OCI-LY7 (cell line): ENCODE measurements at regions not wholly inside any gene's neighbourhood (a gene's known extent, or its start where the extent isn't known, plus 50 kb on each side); places are given as distances from the start of the nearest gene placed in this dataset.

Source experiments
- BruUV-seq: library from RNA; stranded (reverse); fragments of 400-500 nt; replicated peaks from 2 replicates; lab custom pipeline; 2021; lab: Mats Ljungman, UMichigan
- CTCF ChIA-PET: fragments of 300-600 bp; sonication (Branson Sonifier 250); formaldehyde crosslinking; loops from one replicate; lab custom pipeline; 2022; ENCODE audit warnings: antibody characterized with exemption; ENCODE audit not compliant: unreplicated experiment; lab: Charles Lee
- POLR2A ChIA-PET: fragments of 300-600 bp; sonication (Branson Sonifier 250); formaldehyde crosslinking; loops from one replicate; lab custom pipeline; 2022; ENCODE audit warnings: antibody characterized with exemption; lab: Charles Lee
- DNase-seq: peaks from one replicate; pipeline ENCODE4 v3.0.0-alpha.2; 2015; ENCODE audit warnings: low spot score
- H2AFZ ChIP-seq: fragments of 200-600 bp; sonication (generic), shearing (Covaris generic); 2 replicates; pipeline ENCODE4 v1.6.1; 2014; ENCODE audit warnings: mild to moderate bottlenecking, antibody characterized with exemption, low read length, moderate library complexity
- H3K27ac ChIP-seq: fragments of 200-600 bp; sonication (generic); 2 replicates; pipeline ENCODE4 v1.5.1; 2014; ENCODE audit warnings: mixed run types, low read depth, mild to moderate bottlenecking, moderate library complexity, low read length, inconsistent platforms; ENCODE audit not compliant: poor library complexity, severe bottlenecking
- H3K36me3 ChIP-seq: fragments of 200-600 bp; sonication (generic); 2 replicates; pipeline ENCODE4 v1.6.1; 2014; ENCODE audit warnings: mild to moderate bottlenecking, antibody characterized with exemption, low read length, moderate library complexity, mixed read lengths; ENCODE audit not compliant: insufficient read depth
- H3K4me1 ChIP-seq: fragments of 200-600 bp; sonication (generic); 2 replicates; pipeline ENCODE4 v1.5.1; 2014; ENCODE audit warnings: mild to moderate bottlenecking, low read length; ENCODE audit not compliant: insufficient read depth, poor library complexity, severe bottlenecking
- H3K4me2 ChIP-seq: fragments of 200-600 bp; sonication (generic); 2 replicates; pipeline ENCODE4 v1.6.1; 2014; ENCODE audit warnings: mild to moderate bottlenecking, low read length
- H3K4me3 ChIP-seq: fragments of 200-600 bp; sonication (generic); 2 replicates; pipeline ENCODE4 v1.5.1; 2014; ENCODE audit warnings: mild to moderate bottlenecking, low read depth, low read length; ENCODE audit not compliant: poor library complexity, severe bottlenecking
- H3K79me2 ChIP-seq: fragments of 200-600 bp; sonication (generic); 2 replicates; pipeline ENCODE4 v1.6.1; 2016; ENCODE audit warnings: low read depth, mild to moderate bottlenecking, low read length, moderate library complexity, mixed read lengths; ENCODE audit not compliant: insufficient read depth
- H3K9me2 ChIP-seq: fragments of 200-600 bp; sonication (generic); 2 replicates; pipeline ENCODE4 v1.6.1; 2016; ENCODE audit warnings: mild to moderate bottlenecking, low read length, mixed read lengths; ENCODE audit not compliant: insufficient read depth
- H3K9me3 ChIP-seq: fragments of 200-600 bp; sonication (generic); 2 replicates; pipeline ENCODE4 v1.6.1; 2014; ENCODE audit warnings: mild to moderate bottlenecking, mixed run types, low read length, mixed read lengths
- H4K20me1 ChIP-seq: fragments of 200-600 bp; sonication (generic); 2 replicates; pipeline ENCODE4 v1.6.1; 2014; ENCODE audit warnings: mild to moderate bottlenecking, antibody characterized with exemption, low read length, moderate library complexity, mixed read lengths; ENCODE audit not compliant: insufficient read depth
- EZH2phosphoT487 ChIP-seq: fragments of 200-600 bp; sonication (generic); IDR thresholded peaks from 2 replicates; pipeline ENCODE4 v1.6.1; 2018; ENCODE audit warnings: low read depth, borderline replicate concordance, mild to moderate bottlenecking, mixed run types, antibody characterized with exemption, low read length, moderate library complexity, mixed read lengths
- intact Hi-C: fragments of 100-400 bp; cut with micrococcal nuclease; formaldehyde crosslinking; loops from one replicate; pipeline ENCODE4 v1.10.0; 2022; ENCODE audit not compliant: unreplicated experiment
- TF ChIP-seq, protein P1 (sequence below): fragments of 200-600 bp; sonication (generic); conservative IDR thresholded peaks from 2 replicates; pipeline ENCODE4 v1.5.1; 2014; ENCODE audit warnings: mild to moderate bottlenecking, antibody characterized with exemption, low read length, moderate library complexity, mixed read lengths

DNA sequence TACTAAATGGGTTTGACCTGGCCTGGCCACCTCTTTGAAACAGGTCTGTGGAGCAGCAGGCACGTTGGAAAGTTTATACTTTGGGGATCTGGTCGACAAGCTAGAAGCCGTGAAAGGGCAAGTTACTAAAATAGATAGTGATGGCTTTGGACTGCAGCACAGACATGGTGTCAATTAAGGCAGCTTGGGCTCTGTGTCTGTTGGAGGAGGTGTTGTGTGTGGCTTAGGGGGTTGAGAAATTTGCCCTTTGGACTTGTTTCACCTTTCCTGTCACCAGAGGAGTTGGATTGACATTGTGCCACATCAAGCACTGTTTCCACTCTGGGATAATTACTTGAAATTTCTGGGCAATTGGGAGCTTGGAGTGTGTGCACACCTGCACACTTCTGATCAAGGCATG lies 251.8 kb upstream of the MKI67 start:
- no peak for DNase-seq
- Histone ChIP-seq H2AFZ (no peak overlapping the region), H3K27ac (no peak overlapping the region), H4K20me1 (no peaks in the 10 kb centered on the region), H3K4me1 (no peaks in the 10 kb centered on the region), H3K4me2 (no peak overlapping the region), H3K4me3 (no peak overlapping the region), H3K79me2 (no peaks in the 10 kb centered on the region), H3K9me2 (no peaks in the 10 kb centered on the region), H3K9me3 (no peaks in the 10 kb centered on the region), H3K36me3 (no peaks in the 10 kb centered on the region)
- intact Hi-C loops = no loop called here
- no peak for TF ChIP-seq EZH2phosphoT487
- TF ChIP-seq, protein P1, sequence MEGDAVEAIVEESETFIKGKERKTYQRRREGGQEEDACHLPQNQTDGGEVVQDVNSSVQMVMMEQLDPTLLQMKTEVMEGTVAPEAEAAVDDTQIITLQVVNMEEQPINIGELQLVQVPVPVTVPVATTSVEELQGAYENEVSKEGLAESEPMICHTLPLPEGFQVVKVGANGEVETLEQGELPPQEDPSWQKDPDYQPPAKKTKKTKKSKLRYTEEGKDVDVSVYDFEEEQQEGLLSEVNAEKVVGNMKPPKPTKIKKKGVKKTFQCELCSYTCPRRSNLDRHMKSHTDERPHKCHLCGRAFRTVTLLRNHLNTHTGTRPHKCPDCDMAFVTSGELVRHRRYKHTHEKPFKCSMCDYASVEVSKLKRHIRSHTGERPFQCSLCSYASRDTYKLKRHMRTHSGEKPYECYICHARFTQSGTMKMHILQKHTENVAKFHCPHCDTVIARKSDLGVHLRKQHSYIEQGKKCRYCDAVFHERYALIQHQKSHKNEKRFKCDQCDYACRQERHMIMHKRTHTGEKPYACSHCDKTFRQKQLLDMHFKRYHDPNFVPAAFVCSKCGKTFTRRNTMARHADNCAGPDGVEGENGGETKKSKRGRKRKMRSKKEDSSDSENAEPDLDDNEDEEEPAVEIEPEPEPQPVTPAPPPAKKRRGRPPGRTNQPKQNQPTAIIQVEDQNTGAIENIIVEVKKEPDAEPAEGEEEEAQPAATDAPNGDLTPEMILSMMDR = no peak
- CTCF ChIA-PET = no interaction called here
- POLR2A ChIA-PET = no interaction called here
- no TSS peak for BruUV-seq

DNA sequence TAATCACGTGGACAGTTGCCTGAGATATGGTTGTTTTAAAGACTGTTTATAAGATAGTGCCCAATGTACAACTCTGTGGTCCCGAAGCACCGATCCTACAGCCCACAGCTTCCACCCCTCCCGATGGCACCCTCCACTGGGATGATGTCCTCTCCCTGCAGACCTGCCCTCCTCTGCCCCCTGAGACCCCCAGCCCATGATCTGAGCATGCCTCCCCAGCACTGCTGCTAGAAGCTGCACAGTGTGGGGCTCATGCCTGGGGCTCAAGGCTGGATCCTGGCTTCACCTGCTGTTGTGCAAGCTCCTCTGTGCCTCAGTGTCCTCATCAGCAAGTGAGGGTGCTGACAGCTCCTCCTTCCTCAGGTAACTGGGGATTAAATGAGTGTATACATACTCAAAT lies 254.7 kb upstream of the MKI67 start:
- no peaks in the 10 kb centered on the region for H3K9me2 ChIP-seq
- no peaks in the 10 kb centered on the region for H4K20me1 ChIP-seq
- ChIA-PET POLR2A (no interaction called here), CTCF (no interaction called here)
- H3K4me1 ChIP-seq = no peaks in the 10 kb centered on the region
- TF ChIP-seq, protein P1 = no peak
- TF ChIP-seq EZH2phosphoT487 = no peak
- H3K4me3 ChIP-seq = no peak overlapping the region
- no peaks in the 10 kb centered on the region for H3K79me2 ChIP-seq
- intact Hi-C loops = no loop called here
- no peak overlapping the region for H3K27ac ChIP-seq
- H3K9me3 ChIP-seq = no peaks in the 10 kb centered on the region
- no peak overlapping the region for H2AFZ ChIP-seq
- BruUV-seq = no TSS peak
- H3K36me3 ChIP-seq = no peaks in the 10 kb centered on the region
- H3K4me2 ChIP-seq = no peak overlapping the region
- DNase-seq = no peak

DNA sequence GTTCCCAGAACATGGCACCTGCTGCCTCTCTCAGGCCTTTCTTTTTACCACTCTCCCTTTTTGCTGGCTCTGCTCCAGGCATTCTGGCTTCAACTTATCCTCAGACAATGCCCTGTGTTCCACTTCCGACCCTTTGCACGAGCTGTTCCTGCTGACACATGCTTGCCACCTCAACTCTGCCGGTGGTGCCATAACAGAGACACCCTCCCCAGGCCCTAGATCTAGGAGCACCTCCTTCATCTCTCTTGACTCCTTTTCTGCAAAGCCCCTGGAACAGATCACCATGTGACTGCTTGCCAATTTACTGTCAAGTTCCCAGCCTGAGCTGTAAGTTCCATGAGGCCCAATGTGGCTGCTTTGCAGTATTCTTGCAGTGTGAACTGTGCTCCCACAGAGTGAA lies 256.0 kb upstream of the MKI67 start:
- Histone ChIP-seq H3K9me2 (no peaks in the 10 kb centered on the region), H2AFZ (no peak overlapping the region), H3K4me1 (no peaks in the 10 kb centered on the region), H4K20me1 (no peaks in the 10 kb centered on the region), H3K4me2 (no peak overlapping the region), H3K9me3 (no peaks in the 10 kb centered on the region), H3K36me3 (no peaks in the 10 kb centered on the region), H3K4me3 (no peak overlapping the region), H3K27ac (no peak overlapping the region), H3K79me2 (no peaks in the 10 kb centered on the region)
- no peak for TF ChIP-seq EZH2phosphoT487
- TF ChIP-seq, protein P1 = no peak
- POLR2A ChIA-PET = interaction anchor here (0.5 kb wide), 1 partner anchor 1895 kb away, joined by 4 read pairs; no protein-coding TSS in a partner anchor
- BruUV-seq = no TSS peak
- CTCF ChIA-PET = no interaction called here
- intact Hi-C loops = no loop called here
- no peak for DNase-seq
